GM12878 (cell line): ENCODE measurements at regions not wholly inside any gene's neighbourhood (a gene's known extent, or its start where the extent isn't known, plus 50 kb on each side); places are given as distances from the start of the nearest gene placed in this dataset.

Experiments used
- ATF3 ChIP-seq: IDR thresholded peaks from 2 replicates; pipeline ENCODE4 v1.6.1; 2011; ENCODE audit warnings: low read depth, mild to moderate bottlenecking, low read length, moderate library complexity, borderline replicate concordance; ENCODE audit errors: extremely low read depth
- CHD2 ChIP-seq: IDR thresholded peaks from 2 replicates; pipeline ENCODE4 v1.6.1; 2011; ENCODE audit warnings: low read depth, low read length, improper control_type of control experiment, borderline replicate concordance
- NFYB ChIP-seq: IDR thresholded peaks from 2 replicates; pipeline ENCODE4 v1.6.1; 2011; ENCODE audit warnings: low read depth, mild to moderate bottlenecking, low read length, improper control_type of control experiment, moderate library complexity; ENCODE audit not compliant: insufficient read depth
- PBX3 ChIP-seq: IDR thresholded peaks from 2 replicates; pipeline ENCODE4 v1.6.1; 2011; ENCODE audit warnings: mild to moderate bottlenecking, low read depth, low read length, moderate library complexity; ENCODE audit not compliant: insufficient replicate concordance
- RAD21 ChIP-seq: IDR thresholded peaks from 2 replicates; pipeline ENCODE4 v1.6.1; 2011; ENCODE audit warnings: mild to moderate bottlenecking, low read depth, low read length, moderate library complexity; ENCODE audit not compliant: insufficient read depth
- RUNX3 ChIP-seq: IDR thresholded peaks from 2 replicates; pipeline ENCODE4 v1.6.1; 2012; ENCODE audit warnings: low read length, inconsistent platforms
- TARDBP ChIP-seq: IDR thresholded peaks from 2 replicates; pipeline ENCODE4 v1.6.1; 2016; ENCODE audit warnings: borderline replicate concordance

GRCh38 chr19:32201211-32201610 is 144.2 kb upstream of the ZNF507 start:
- TF ChIP-seq PBX3 (no peak), TARDBP (no peak), ATF3 (no peak), CHD2 (no peak), RUNX3 (no peak), NFYB (no peak), RAD21 (no peak)
